HL-60 (cell line): ENCODE measurements at regions not wholly inside any gene's neighbourhood (a gene's known extent, or its start where the extent isn't known, plus 50 kb on each side); places are given as distances from the start of the nearest gene placed in this dataset.

Source experiments
- DNase-seq, 2 experiments: peaks; one replicate each; pipeline ENCODE4 v3.0.0-alpha.2; 2010 to 2020; ENCODE audit warnings: low read depth in 1 of 2, low spot score in 1 of 2
- H3K27ac ChIP-seq: fragments of 250-450 bp; sonication (Bioruptor Pico); replicated peaks from 2 replicates; pipeline ENCODE4 v1.5.1; 2020; ENCODE audit warnings: mild to moderate bottlenecking, moderate library complexity
- H3K27me3 ChIP-seq: fragments of 250-450 bp; sonication (Bioruptor Pico); 2 replicates; pipeline ENCODE4 v1.5.1; 2021; ENCODE audit warnings: mild to moderate bottlenecking, moderate library complexity; ENCODE audit not compliant: insufficient read depth, poor library complexity, severe bottlenecking
- H3K4me3 ChIP-seq: replicated peaks from 2 replicates; pipeline ENCODE4 v1.5.1; 2011; ENCODE audit warnings: mild to moderate bottlenecking, control low read depth, low read length; ENCODE audit not compliant: insufficient read depth
- CTCF ChIP-seq: IDR thresholded peaks from one replicate; pipeline ENCODE4 v1.5.1; 2011; ENCODE audit warnings: low read length, control low read depth, inconsistent platforms; ENCODE audit not compliant: insufficient read depth
- SPI1 ChIP-seq: IDR thresholded peaks from 2 replicates; pipeline ENCODE4 v1.6.1; 2012; ENCODE audit warnings: low read depth, mild to moderate bottlenecking, borderline replicate concordance

GRCh38 chr2:70011335-70011734 lies 49.9 kb upstream of the ASPRV1 start:
- Histone ChIP-seq H3K4me3 (no peak overlapping the region), H3K27ac (no peak overlapping the region), H3K27me3 (no peaks in the 10 kb centered on the region)
- DNase-seq: no peak
- TF ChIP-seq CTCF (no peak), SPI1 (no peak)
